ENCODE measurements at regions not wholly inside any gene's neighbourhood (a gene's known extent, or its start where the extent isn't known, plus 50 kb on each side); places are given as distances from the start of the nearest gene placed in this dataset.
"Not testable (repeated sequence)": the region's sequence is repeated elsewhere in the genome, so short reads cannot be mapped to it uniquely, and the experiment has no call there.

GRCh38 chr3:75235631-75236030, 428.5 kb upstream of the FRG2C start:
- Histone ChIP-seq H3K79me2 (ENCODE audit: insufficient read depth, low read length) (no peaks in the 10 kb centered on the region), H3K9me3 (ENCODE audit: low read length) (no peaks in the 10 kb centered on the region), H3K36me3 (ENCODE audit: insufficient read depth, low read length) (no peaks in the 10 kb centered on the region), H3K27ac (ENCODE audit: low read depth, low read length, poor library complexity, severe bottlenecking) (no peak overlapping the region), H4K20me1 (ENCODE audit: insufficient read depth, low read length) (no peaks in the 10 kb centered on the region), H3K4me3 (ENCODE audit: low read depth, low read length, poor library complexity, severe bottlenecking) (no peak overlapping the region), H3K9ac (ENCODE audit: low read length) (no peak overlapping the region), H3K4me1 (ENCODE audit: insufficient read depth, low read length, severe bottlenecking) (no peaks in the 10 kb centered on the region), H2AFZ (ENCODE audit: low read length) (no peak overlapping the region), H3F3A (ENCODE audit: insufficient read depth, low read length) (no peaks in the 10 kb centered on the region), H3K4me2 (ENCODE audit: low read length) (no peak overlapping the region), H3K9me2 (ENCODE audit: low read depth, low read length) (no peaks in the 10 kb centered on the region), H3K27me3 (ENCODE audit: insufficient read depth, low read length) (no peaks in the 10 kb centered on the region)
- TF ChIP-seq CTCF (IDR thresholded peaks at IDR 0.05; ENCODE audit: low read length) (no peak), EZH2 (IDR thresholded peaks at IDR 0.05; ENCODE audit: borderline replicate concordance, low read length) (no peak)

GRCh38 chr3:75237053-75237452, 427.1 kb upstream of the FRG2C start:
- no peak overlapping the region for H3K4me3 ChIP-seq (ENCODE audit: low read depth, low read length, poor library complexity, severe bottlenecking)
- H3K36me3 ChIP-seq (ENCODE audit: insufficient read depth, low read length), result no peaks in the 10 kb centered on the region

GRCh38 chr3:75237477-75237876, 426.7 kb upstream of the FRG2C start:
- no peaks in the 10 kb centered on the region for H3K4me1 ChIP-seq (ENCODE audit: insufficient read depth, low read length, severe bottlenecking)
- H3K27me3 ChIP-seq (ENCODE audit: insufficient read depth, low read length), result no peaks in the 10 kb centered on the region
- no peak overlapping the region for H3K4me2 ChIP-seq (ENCODE audit: low read length)
- no peaks in the 10 kb centered on the region for H3K36me3 ChIP-seq (ENCODE audit: insufficient read depth, low read length)
- H3K27ac ChIP-seq (ENCODE audit: low read depth, low read length, poor library complexity, severe bottlenecking), result no peak overlapping the region
- no peaks in the 10 kb centered on the region for H3K9me3 ChIP-seq (ENCODE audit: low read length)
- no peak overlapping the region for H3K9ac ChIP-seq (ENCODE audit: low read length)
- H3K4me3 ChIP-seq (ENCODE audit: low read depth, low read length, poor library complexity, severe bottlenecking), result no peak overlapping the region
- H4K20me1 ChIP-seq (ENCODE audit: insufficient read depth, low read length), result no peaks in the 10 kb centered on the region
- no peak overlapping the region for H2AFZ ChIP-seq (ENCODE audit: low read length)
- H3K79me2 ChIP-seq (ENCODE audit: insufficient read depth, low read length), result no peaks in the 10 kb centered on the region
- no peaks in the 10 kb centered on the region for H3F3A ChIP-seq (ENCODE audit: insufficient read depth, low read length)
- H3K9me2 ChIP-seq (ENCODE audit: low read depth, low read length), result no peaks in the 10 kb centered on the region
- TF ChIP-seq EZH2 (IDR thresholded peaks at IDR 0.05; ENCODE audit: borderline replicate concordance, low read length) (no peak), CTCF (IDR thresholded peaks at IDR 0.05; ENCODE audit: low read length) (no peak)

More at GRCh38 chr3:75237053-75237452, 427.1 kb upstream of the FRG2C start:
- Histone ChIP-seq H3K79me2 (ENCODE audit: insufficient read depth, low read length) (no peaks in the 10 kb centered on the region), H3K27me3 (ENCODE audit: insufficient read depth, low read length) (no peaks in the 10 kb centered on the region), H4K20me1 (ENCODE audit: insufficient read depth, low read length) (no peaks in the 10 kb centered on the region), H3K27ac (ENCODE audit: low read depth, low read length, poor library complexity, severe bottlenecking) (no peak overlapping the region), H2AFZ (ENCODE audit: low read length) (no peak overlapping the region), H3K9ac (ENCODE audit: low read length) (no peak overlapping the region), H3K4me2 (ENCODE audit: low read length) (no peak overlapping the region), H3K9me3 (ENCODE audit: low read length) (no peaks in the 10 kb centered on the region), H3K4me1 (ENCODE audit: insufficient read depth, low read length, severe bottlenecking) (no peaks in the 10 kb centered on the region), H3K9me2 (ENCODE audit: low read depth, low read length) (no peaks in the 10 kb centered on the region), H3F3A (ENCODE audit: insufficient read depth, low read length) (no peaks in the 10 kb centered on the region)
- no peak for TF ChIP-seq EZH2 (IDR thresholded peaks at IDR 0.05; ENCODE audit: borderline replicate concordance, low read length)
- TF ChIP-seq CTCF (IDR thresholded peaks at IDR 0.05; ENCODE audit: low read length), result no peak

GRCh38 chr3:75241226-75241962, 422.7 kb upstream of the FRG2C start:
- not testable (repeated sequence) for H3K27ac ChIP-seq (ENCODE audit: low read depth, low read length, poor library complexity, severe bottlenecking); H3K9me2 ChIP-seq (ENCODE audit: low read depth, low read length); H3K9me3 ChIP-seq (ENCODE audit: low read length); H3K79me2 ChIP-seq (ENCODE audit: insufficient read depth, low read length); H3K4me1 ChIP-seq (ENCODE audit: insufficient read depth, low read length, severe bottlenecking); H3K4me3 ChIP-seq (ENCODE audit: low read depth, low read length, poor library complexity, severe bottlenecking); H2AFZ ChIP-seq (ENCODE audit: low read length); H3K4me2 ChIP-seq (ENCODE audit: low read length); H3K9ac ChIP-seq (ENCODE audit: low read length); H3K36me3 ChIP-seq (ENCODE audit: insufficient read depth, low read length); H3K27me3 ChIP-seq (ENCODE audit: insufficient read depth, low read length); H4K20me1 ChIP-seq (ENCODE audit: insufficient read depth, low read length); H3F3A ChIP-seq (ENCODE audit: insufficient read depth, low read length)

All from OCI-LY1 (cell line).